HAP-1 (cell line): ENCODE measurements at regions not wholly inside any gene's neighbourhood (a gene's known extent, or its start where the extent isn't known, plus 50 kb on each side); places are given as distances from the start of the nearest gene placed in this dataset.

ENCODE experiments used
- DNase-seq, 2 experiments: peaks; one replicate each; pipeline ENCODE4 v3.0.0-alpha.2; 2016 to 2020; ENCODE audit warnings: low spot score in 2 of 2
- H3K27me3 ChIP-seq: fragments of 250-450 bp; sonication (Bioruptor Pico); 2 replicates; pipeline ENCODE4 v1.5.1; 2020; ENCODE audit warnings: low read depth, mild to moderate bottlenecking, moderate library complexity
- H3K36me3 ChIP-seq: fragments of 250-450 bp; sonication (Bioruptor Pico); replicated peaks from 2 replicates; pipeline ENCODE4 v1.5.1; 2020; ENCODE audit warnings: mild to moderate bottlenecking
- H3K4me1 ChIP-seq: fragments of 250-450 bp; sonication (Bioruptor Pico); 2 replicates; pipeline ENCODE4 v1.5.1; 2020; ENCODE audit warnings: mild to moderate bottlenecking
- H3K4me3 ChIP-seq: fragments of 250-450 bp; sonication (Bioruptor Pico); 2 replicates; pipeline ENCODE4 v1.5.1; 2020; ENCODE audit warnings: mild to moderate bottlenecking, moderate library complexity
- H3K9me3 ChIP-seq: fragments of 250-450 bp; sonication (Bioruptor Pico); 2 replicates; pipeline ENCODE4 v1.5.1; 2020; ENCODE audit warnings: mild to moderate bottlenecking, moderate library complexity
- in situ Hi-C: fragments of 300-500 bp; cut with MboI; formaldehyde crosslinking; loops from 3 replicates; pipeline ENCODE4 v1.14.3; 2020; ENCODE audit warnings: low sequenced_read_pairs, inconsistent platforms, mixed read lengths

- no peak overlapping the region for H3K4me3 ChIP-seq
- in situ Hi-C loops, result no loop called here
- H3K27me3 ChIP-seq, result 0 out of 2 replicates have a peak, but pooled peaks cover 3% of the 10 kb centered on the region
- DNase-seq, result no peak
- no peaks in the 10 kb centered on the region for H3K9me3 ChIP-seq
- no peaks in the 10 kb centered on the region for H3K36me3 ChIP-seq
- H3K4me1 ChIP-seq, result no peaks in the 10 kb centered on the region
Measured at GRCh38 chr10:15462253-15462897, 91.3 kb upstream of the FAM171A1 start.

- no peaks in the 10 kb centered on the region for H3K4me1 ChIP-seq
- H3K27me3 ChIP-seq, result 0 out of 2 replicates have a peak, but pooled peaks cover 3% of the 10 kb centered on the region
- no peak for DNase-seq
- H3K9me3 ChIP-seq, result no peaks in the 10 kb centered on the region
- no peaks in the 10 kb centered on the region for H3K36me3 ChIP-seq
- in situ Hi-C loops, result no loop called here
- no peak overlapping the region for H3K4me3 ChIP-seq
Measured at GRCh38 chr10:15461353-15462108, 90.4 kb upstream of the FAM171A1 start.

DNA sequence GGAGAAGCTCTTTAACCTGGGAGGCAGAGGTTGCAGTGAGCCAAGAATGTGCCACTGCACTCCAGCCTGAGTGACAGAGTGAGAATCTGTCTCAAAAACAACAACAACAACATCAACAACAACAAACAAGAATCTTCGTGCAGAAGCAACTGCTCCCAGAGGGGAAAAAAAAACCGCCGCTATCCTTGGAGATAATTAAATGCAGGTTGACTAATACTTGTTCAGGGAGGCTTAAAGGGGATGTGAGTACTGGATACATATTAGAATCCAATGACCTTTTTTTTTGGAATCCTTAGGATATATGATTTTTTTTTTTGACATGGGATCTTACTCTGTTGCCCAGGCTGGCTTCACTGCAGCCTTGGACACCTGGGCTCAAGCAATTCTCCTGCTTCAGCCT lies 89.6 kb upstream of the FAM171A1 start:
- Histone ChIP-seq H3K9me3 (no peaks in the 10 kb centered on the region), H3K36me3 (no peaks in the 10 kb centered on the region), H3K4me1 (no peaks in the 10 kb centered on the region), H3K27me3 (0 out of 2 replicates have a peak, but pooled peaks cover 3% of the 10 kb centered on the region), H3K4me3 (no peak overlapping the region)
- no peak for DNase-seq
- in situ Hi-C loops, result no loop called here

- H3K9me3 ChIP-seq, result no peaks in the 10 kb centered on the region
Measured at GRCh38 chr10:15459218-15459617, 88.1 kb upstream of the FAM171A1 start.

DNA sequence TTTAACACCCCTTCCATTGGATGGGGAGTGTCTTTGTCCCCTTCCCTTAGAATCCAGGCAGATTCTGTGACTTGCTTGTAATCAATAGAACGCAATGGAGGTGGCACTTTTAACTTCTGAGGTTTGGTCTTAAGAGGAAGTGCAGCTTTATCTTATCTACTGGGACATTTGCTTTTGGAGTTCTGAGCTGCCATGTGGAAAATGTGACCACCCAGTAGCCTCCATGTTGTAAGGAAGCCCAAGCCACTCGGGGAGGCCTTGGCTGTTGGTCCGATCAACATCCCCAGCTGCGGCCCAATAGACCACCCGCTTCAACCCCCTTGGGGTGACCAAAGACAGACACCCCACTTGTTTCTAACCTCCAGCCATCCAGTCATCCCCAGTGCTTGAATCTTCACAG lies 86.3 kb upstream of the FAM171A1 start:
- in situ Hi-C loops, result no loop called here
- H3K27me3 ChIP-seq, result 0 out of 2 replicates have a peak, but pooled peaks cover 3% of the 10 kb centered on the region
- H3K9me3 ChIP-seq, result no peaks in the 10 kb centered on the region
- DNase-seq, result no peak
- no peaks in the 10 kb centered on the region for H3K4me1 ChIP-seq
- no peaks in the 10 kb centered on the region for H3K36me3 ChIP-seq
- H3K4me3 ChIP-seq, result no peak overlapping the region

More at GRCh38 chr10:15459218-15459617, 88.1 kb upstream of the FAM171A1 start:
- in situ Hi-C loops, result no loop called here
- Histone ChIP-seq H3K4me1 (no peaks in the 10 kb centered on the region), H3K27me3 (0 out of 2 replicates have a peak, but pooled peaks cover 3% of the 10 kb centered on the region), H3K36me3 (no peaks in the 10 kb centered on the region), H3K4me3 (no peak overlapping the region)
- no peak for DNase-seq

GRCh38 chr10:15455456-15455855 lies 84.4 kb upstream of the FAM171A1 start:
- H3K9me3 ChIP-seq, result no peaks in the 10 kb centered on the region
- no peak for DNase-seq
- no peaks in the 10 kb centered on the region for H3K4me1 ChIP-seq
- in situ Hi-C loops, result no loop called here
- H3K36me3 ChIP-seq, result no peaks in the 10 kb centered on the region
- no peak overlapping the region for H3K4me3 ChIP-seq
- H3K27me3 ChIP-seq, result peaks cover 10% of the 10 kb centered on the region; the same call in 1 of the 2 replicates

DNA sequence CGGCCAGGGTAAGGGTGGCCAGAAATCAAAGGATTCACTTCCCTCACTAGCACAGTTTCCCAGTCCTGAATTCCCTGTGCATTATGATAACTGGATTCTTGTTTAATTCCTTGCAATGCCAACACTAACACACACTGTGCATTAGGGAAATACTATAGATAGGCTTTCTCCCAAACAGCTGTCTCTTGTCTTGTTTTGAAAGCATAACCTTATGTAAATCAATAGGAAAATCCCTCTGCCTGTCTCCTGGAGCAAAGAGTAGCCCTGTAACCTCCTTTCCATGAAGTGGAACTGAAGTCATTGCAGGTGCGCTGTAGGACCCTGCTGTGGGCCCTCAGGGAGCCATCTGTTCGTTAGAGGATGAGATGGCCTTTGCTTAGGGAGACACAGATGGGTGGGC lies 82.8 kb upstream of the FAM171A1 start:
- no peaks in the 10 kb centered on the region for H3K36me3 ChIP-seq
- H3K27me3 ChIP-seq, result peaks cover 7% of the 10 kb centered on the region; the same call in 1 of the 2 replicates
- DNase-seq, result no peak
- no peaks in the 10 kb centered on the region for H3K4me1 ChIP-seq
- in situ Hi-C loops, result no loop called here
- H3K4me3 ChIP-seq, result no peak overlapping the region
- no peaks in the 10 kb centered on the region for H3K9me3 ChIP-seq

GRCh38 chr10:15453457-15453856 lies 82.4 kb upstream of the FAM171A1 start:
- DNase-seq, result no peak
- no peaks in the 10 kb centered on the region for H3K36me3 ChIP-seq
- H3K27me3 ChIP-seq, result peaks cover 7% of the 10 kb centered on the region; the same call in 1 of the 2 replicates
- in situ Hi-C loops, result no loop called here
- H3K4me1 ChIP-seq, result no peaks in the 10 kb centered on the region
- H3K9me3 ChIP-seq, result no peaks in the 10 kb centered on the region
- H3K4me3 ChIP-seq, result no peak overlapping the region

DNA sequence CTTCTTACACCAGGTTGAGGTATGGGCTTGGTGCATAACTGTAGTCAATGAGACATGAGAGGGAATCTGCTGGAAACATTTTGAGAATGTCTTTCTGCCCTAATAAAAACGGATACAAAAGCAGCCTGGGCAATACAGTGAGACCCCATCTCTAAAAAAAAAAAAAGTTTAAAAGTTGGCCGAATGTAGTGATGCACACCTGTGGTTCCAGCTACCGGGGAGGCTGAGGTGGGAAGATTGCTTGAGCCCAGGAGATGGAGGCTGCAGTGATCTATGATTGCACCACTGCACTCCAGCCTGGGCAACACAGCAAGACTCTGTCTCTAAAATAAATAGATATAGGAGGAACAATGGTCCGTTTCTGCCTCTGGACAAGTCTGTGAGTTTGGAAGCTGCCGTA lies 81.5 kb upstream of the FAM171A1 start:
- in situ Hi-C loops, result no loop called here
- Histone ChIP-seq H3K4me1 (no peaks in the 10 kb centered on the region), H3K36me3 (no peaks in the 10 kb centered on the region), H3K4me3 (no peak overlapping the region), H3K9me3 (no peaks in the 10 kb centered on the region), H3K27me3 (peaks cover 7% of the 10 kb centered on the region; the same call in 1 of the 2 replicates)
- no peak for DNase-seq

DNA sequence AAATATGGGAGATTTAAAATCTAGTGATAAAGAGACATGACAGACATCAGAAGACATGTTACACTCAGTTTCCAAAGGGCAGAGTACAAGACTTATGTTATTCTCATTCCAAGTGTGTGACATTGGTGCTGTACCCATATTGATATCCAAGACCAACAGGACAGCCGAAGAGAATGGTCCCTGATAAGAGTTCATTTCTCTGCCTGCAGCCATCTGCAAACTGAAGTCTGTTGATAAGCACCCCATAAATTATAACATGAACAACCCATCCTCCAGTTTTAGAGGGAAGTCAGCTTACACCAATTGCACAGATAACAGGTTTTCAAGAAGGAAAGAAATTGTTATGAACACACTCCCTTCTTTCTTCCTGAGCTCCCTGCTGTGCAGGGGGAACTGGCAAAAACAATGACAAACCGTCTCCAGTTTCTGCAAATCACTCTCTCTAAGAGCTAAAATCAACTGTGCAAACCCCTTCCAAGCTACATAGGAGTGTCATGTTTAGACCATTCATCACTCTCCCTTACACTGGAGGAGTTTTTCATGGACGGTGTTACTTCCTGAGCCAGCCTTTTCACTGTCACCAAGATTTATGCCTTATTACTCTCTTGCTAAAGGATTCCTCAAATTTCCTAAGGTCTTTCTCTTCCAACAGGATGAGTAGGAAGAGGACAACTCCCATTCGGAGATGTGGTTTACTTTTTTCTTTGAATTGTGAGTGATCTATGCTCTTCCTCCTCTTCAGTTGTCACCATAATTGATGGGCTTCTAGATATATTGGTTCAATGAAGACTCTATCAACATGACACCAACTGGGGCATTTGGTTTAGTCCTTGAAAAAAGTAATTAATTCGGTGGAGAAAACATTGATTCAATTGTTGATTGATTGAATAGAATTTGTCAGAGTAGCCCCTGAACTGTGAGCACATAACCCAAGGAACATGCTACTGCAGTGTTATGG lies 80.3 kb upstream of the FAM171A1 start:
- no peaks in the 10 kb centered on the region for H3K36me3 ChIP-seq
- DNase-seq, result no peak
- no peaks in the 10 kb centered on the region for H3K9me3 ChIP-seq
- H3K4me1 ChIP-seq, result no peaks in the 10 kb centered on the region
- H3K4me3 ChIP-seq, result no peak overlapping the region
- in situ Hi-C loops, result no loop called here
- H3K27me3 ChIP-seq, result peaks cover 7% of the 10 kb centered on the region; the same call in 1 of the 2 replicates

DNA sequence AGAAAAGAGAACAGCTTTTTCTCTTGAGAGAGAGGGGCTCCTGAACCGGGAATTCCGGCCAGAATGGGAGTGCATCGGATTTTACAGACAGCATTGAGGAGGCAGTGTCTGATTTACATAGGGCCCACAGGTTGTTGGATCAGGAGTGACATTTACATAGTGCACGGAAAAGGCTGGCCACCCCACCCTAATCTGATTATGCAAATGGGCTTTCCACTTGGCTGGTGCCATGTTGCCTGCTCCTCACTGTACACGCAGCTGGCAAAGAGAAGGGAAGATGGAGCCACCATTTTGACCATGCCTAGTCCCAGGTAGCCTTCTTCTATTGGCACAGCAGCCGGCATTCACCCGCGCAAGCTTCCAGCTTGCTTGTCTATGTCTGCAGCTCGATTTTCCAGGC lies 77.5 kb upstream of the FAM171A1 start:
- Histone ChIP-seq H3K9me3 (no peaks in the 10 kb centered on the region), H3K4me3 (no peak overlapping the region), H3K4me1 (no peaks in the 10 kb centered on the region), H3K36me3 (no peaks in the 10 kb centered on the region), H3K27me3 (peaks cover 7% of the 10 kb centered on the region; the same call in 1 of the 2 replicates)
- in situ Hi-C loops, result no loop called here
- peak in 1 of 2 experiments; percentile 11 for DNase-seq

GRCh38 chr10:15445006-15445390 lies 73.9 kb upstream of the FAM171A1 start:
- Histone ChIP-seq H3K36me3 (no peaks in the 10 kb centered on the region), H3K4me1 (no peaks in the 10 kb centered on the region), H3K4me3 (no peak overlapping the region), H3K27me3 (no peaks in the 10 kb centered on the region), H3K9me3 (no peaks in the 10 kb centered on the region)
- no peak for DNase-seq
- in situ Hi-C loops, result no loop called here

DNA sequence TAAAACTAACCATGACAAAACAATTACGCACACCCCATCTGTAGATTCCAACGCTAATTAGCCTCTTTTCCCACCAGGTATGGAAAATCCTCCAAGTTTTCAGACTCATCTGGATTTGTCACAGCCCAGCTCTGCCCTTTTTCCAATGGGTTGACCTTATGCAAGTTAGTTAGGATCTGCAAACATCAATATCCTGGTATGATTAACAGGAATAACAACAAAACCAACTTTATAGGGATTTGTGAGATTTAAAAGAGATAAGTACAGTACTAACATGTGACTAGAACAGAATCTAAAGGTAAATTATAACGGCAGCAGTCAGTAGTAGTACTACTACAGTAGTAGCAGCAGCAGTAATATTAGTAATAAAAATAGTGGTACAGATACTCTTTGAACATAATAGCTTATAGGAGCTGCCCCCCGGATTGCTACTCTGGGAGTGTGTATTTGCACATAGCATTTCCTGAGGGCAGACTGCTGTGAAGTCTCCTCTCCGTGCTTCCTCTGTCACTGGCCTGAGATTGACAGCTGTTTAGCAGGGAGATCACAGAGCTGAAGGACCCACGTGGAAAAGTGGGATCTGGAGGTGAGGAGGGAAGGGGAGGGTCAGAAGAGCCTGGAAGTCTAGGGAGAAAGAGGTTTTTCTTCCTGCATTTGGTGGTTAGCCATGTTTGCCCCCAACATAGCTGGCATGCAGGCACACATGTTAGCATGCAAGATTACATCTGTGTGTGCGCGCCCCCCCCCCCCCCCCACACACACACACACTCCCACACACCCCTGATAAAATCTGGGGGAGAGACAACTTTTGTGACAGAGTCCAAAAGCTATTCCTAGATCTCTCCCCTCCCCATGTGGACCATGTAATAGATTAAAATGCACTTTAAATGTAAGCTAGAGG lies 73.3 kb upstream of the FAM171A1 start:
- DNase-seq, result no peak

More for the DNA sequence above, 73.3 kb upstream of the FAM171A1 start:
- in situ Hi-C loops, result no loop called here
- Histone ChIP-seq H3K4me1 (no peaks in the 10 kb centered on the region), H3K27me3 (no peaks in the 10 kb centered on the region), H3K36me3 (no peaks in the 10 kb centered on the region), H3K9me3 (no peaks in the 10 kb centered on the region), H3K4me3 (no peak overlapping the region)
